ENCODE measurements at regions not wholly inside any gene's neighbourhood (a gene's known extent, or its start where the extent isn't known, plus 50 kb on each side); places are given as distances from the start of the nearest gene placed in this dataset.

GRCh38 chr7:15795393-15795792 lies 108.9 kb upstream of the MEOX2 start:
- TF ChIP-seq CTCF (IDR thresholded peaks at IDR 0.05) (no peak), POLR2A (IDR thresholded peaks at IDR 0.05) (no peak)
